Pulmonary artery endothelial cell (primary cell): ENCODE measurements at regions not wholly inside any gene's neighbourhood (a gene's known extent, or its start where the extent isn't known, plus 50 kb on each side); places are given as distances from the start of the nearest gene placed in this dataset.
"Not testable (repeated sequence)": the region's sequence is repeated elsewhere in the genome, so short reads cannot be mapped to it uniquely, and the experiment has no call there.

Source experiments
- DNase-seq: peaks from one replicate; pipeline ENCODE4 v3.0.0-alpha.2; 2011; ENCODE audit warnings: low read depth, low spot score

- DNase-seq, result not testable (repeated sequence)
Observed at GRCh38 chr1:121109025-121109424, 75.1 kb downstream of the FAM72B start.

DNA sequence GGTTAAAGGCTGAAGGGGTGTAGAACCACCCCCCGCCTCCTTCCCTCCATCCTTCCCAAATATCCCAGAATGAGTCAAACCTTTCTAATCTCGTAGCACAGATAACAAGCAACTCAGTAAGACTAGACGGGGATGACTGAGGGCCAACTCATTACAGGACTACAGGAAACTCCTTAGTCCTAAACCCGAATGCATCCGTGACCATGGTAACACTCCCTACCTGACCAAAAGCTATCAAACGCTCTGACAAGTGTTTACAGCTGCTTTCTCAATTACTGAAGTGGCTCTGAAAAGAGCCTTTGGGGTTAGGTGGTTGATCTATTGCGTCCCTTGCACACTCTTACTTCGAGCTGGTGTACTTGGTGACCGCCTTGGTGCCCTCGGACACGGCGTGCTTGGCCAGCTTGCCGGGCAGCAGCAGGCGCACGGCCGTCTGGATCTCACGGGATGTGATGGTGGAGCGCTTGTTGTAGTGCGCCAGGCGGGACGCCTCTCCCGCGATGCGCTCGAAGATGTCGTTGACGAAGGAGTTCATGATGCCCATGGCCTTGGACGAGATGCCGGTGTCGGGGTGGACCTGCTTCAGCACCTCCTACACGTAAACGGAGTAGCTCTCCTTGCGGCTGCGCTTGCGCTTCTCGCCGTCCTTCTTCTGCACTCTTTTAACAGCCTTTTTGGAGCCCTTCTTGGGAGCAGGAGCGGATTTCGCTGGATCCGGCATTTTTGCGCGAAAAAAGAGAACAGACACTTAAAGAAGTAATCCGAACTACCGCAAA, 67.4 kb downstream of the FAM72B start:
- DNase-seq, result not testable (repeated sequence)

DNA sequence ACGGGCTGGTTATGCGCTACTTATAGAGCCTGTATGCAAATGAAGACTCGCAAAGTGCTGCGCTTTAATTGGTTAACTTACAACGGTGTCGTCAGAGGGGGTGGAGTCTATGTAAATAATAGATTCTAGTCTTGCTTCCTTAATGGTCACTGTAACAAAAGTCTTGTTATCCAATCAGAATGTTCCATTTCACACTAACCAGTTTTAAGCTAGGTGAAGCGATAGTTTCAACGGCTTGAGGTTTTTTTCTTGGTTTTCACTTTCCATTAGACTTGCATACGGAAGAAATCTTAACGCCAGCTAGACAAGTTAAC, 66.9 kb downstream of the FAM72B start:
- not testable (repeated sequence) for DNase-seq

- not testable (repeated sequence) for DNase-seq
Observed at GRCh38 chr1:121117622-121118479, 66.3 kb downstream of the FAM72B start.
